Activated T-cell treated with anti-CD3 and anti-CD28 coated beads for 48 hours (primary cell): ENCODE measurements at regions not wholly inside any gene's neighbourhood (a gene's known extent, or its start where the extent isn't known, plus 50 kb on each side); places are given as distances from the start of the nearest gene placed in this dataset.

ENCODE experiments used
- DNase-seq: peaks from one replicate; pipeline ENCODE4 v3.0.0-alpha.2; 2020; ENCODE audit warnings: low read depth

DNA sequence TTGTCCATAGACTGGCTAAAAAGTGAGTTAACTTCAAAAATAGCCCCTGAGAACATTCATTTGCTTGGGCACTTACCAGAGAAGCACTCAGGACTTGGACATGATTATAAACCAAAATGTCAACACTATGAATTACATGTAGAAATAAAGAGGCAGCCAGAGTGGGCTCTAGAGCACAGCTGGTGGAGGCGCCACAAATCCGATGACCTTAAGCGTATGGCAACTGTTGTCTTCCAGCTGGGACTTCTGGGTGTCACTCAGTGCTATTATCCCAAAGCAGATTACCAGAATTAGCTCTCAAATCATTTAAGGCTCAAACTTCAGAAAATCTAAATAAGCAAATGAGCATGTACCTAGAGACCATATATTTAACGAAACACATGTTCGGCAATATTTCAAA is 1255.5 kb upstream of the SLC10A2 start:
- DNase-seq, result no peak

GRCh38 chr13:104320446-104320845 is 1254.2 kb upstream of the SLC10A2 start:
- DNase-seq, result no peak

DNA sequence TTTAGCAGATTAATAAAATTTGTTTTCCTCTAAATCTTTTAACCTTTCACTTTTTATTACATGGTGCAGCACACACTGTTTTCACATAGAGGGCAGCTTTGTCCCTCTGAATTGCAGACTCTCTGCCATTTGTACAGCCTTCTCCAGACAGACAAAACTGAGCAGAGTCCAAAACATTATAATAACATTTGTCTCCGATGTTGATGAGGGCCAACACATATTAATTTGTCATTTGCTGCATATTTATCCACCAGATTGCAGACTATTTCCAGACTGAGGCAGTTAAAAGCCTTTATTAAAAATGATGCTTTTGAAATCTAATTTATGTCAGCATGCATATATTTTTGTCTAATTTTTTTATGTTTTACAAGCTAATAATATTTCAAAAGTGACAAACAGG is 1251.9 kb upstream of the SLC10A2 start:
- DNase-seq, result no peak

DNA sequence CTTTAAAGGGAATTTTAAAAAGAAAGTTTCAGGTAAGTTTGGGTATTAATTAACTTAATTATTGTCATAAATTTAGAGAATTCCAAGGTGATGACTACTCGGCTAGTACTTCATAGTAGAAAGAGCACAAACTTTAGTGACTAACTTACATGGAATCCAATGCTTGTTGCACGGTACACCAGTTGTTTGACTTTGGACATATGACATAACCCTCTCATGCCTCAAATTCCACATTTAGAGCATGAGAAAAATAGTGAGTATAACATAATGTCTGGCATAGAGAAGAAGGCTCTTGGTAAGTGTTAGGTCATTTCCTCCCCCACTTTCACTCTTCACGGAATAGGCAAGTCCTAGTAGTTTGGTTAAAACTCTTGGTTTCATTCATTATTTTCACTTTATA is 1249.4 kb upstream of the SLC10A2 start:
- no peak for DNase-seq

- DNase-seq, result no peak
Measured at GRCh38 chr13:104314926-104315535, 1248.8 kb upstream of the SLC10A2 start.

DNA sequence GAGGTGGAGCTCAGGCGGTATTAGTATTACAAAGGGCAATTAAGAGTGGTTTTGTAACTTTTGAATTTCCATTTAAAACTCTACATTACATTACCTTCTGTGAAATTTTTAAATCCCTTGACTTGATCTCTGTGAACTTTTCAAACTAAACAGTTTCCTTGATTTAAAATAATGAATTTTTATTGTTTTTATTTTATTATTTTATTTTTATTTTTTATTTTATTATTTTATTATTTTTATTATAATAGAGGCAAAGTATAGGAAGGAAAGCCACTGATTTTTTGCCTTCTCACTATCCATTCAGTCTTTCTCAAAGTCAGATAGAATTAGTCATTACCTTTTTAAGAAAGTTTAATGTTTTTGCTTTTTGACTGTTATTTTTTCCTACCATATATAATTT is 1248.1 kb upstream of the SLC10A2 start:
- DNase-seq, result no peak

- no peak for DNase-seq
Measured at GRCh38 chr13:104310861-104311260, 1244.6 kb upstream of the SLC10A2 start.

DNA sequence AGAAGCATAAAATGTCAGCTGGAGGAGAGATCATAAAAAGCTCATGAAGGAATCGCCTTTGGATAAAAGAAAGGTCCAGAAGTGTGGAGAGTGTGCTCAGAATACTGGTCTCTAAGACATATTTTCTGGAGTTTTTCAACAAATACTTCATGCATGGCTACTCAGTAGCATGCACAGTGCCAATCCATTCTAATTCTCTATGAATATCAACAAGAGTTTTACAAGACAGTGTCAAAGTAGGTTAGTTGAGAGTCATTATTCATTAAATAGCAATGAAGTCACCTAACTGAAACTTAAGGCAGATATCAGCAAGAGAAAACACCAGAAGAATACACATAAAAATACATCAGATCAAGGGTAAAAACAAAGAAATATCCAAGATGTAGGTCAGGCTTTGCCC is 1243.2 kb upstream of the SLC10A2 start:
- DNase-seq, result no peak

- DNase-seq, result no peak
Measured at GRCh38 chr13:104301171-104301975, 1235.2 kb upstream of the SLC10A2 start.

DNA sequence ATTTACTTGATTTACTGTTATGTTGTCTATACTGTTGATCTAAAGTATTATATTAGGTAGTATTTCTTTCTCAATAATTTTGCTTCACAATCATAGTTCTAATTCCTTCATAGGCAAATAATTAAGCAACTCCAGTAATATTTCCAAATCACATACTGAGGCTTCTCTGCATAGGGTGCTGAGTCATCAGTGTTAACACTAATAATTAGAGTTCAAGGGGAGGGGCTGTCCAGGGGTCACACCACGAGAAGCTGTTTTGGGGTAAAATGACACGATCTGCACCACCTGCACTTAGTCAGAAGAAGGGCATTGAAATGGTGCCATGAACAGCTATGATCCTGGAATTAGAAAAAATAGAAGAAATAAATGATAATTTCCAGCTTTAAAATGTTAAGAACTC is 1230.9 kb upstream of the SLC10A2 start:
- DNase-seq, result no peak

GRCh38 chr13:104296286-104296685 is 1230.1 kb upstream of the SLC10A2 start:
- DNase-seq, result no peak

GRCh38 chr13:104295537-104295936 is 1229.3 kb upstream of the SLC10A2 start:
- DNase-seq, result no peak

DNA sequence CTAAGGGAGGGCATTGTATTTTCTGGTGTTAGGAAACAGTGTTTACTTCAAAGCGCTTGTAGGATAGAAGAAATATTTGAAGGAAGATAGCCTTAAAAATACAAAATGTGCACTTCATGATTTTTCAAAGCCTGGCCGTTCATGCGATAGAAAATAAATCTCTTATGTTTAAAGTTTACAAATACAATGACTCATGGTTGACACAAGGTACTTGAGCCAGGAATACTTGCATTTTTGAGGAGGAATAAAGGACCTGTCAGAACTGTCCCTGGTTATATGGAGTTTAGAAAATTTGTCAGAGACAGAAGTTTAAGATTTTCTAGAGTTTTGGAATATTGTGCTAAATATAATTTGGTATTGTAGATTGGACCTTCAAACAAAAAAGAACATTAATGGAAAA is 1223.2 kb upstream of the SLC10A2 start:
- no peak for DNase-seq

- no peak for DNase-seq
Measured at GRCh38 chr13:104288496-104288895, 1222.3 kb upstream of the SLC10A2 start.

- DNase-seq, result no peak
Measured at GRCh38 chr13:104286566-104287290, 1220.5 kb upstream of the SLC10A2 start.

DNA sequence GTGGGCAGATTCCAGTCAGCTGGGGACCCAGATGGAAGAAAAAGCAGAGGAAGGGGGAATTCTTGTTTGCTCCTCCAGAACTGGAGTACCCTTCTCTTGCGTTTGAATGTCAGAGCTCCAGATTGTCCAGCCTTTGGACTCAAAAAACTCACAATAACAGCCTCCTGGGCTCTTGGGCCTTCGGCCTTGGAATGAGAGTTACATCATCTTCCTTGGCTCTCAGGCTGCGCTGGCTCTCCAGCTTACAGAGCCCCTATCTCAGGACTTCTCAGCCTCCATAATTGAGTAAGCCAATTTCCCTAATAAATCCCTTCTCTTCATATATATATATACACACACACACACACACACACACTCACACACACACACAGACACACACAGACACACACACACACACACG is 1215.7 kb upstream of the SLC10A2 start:
- DNase-seq, result no peak

- DNase-seq, result no peak
Measured at GRCh38 chr13:104270731-104271130, 1204.5 kb upstream of the SLC10A2 start.

DNA sequence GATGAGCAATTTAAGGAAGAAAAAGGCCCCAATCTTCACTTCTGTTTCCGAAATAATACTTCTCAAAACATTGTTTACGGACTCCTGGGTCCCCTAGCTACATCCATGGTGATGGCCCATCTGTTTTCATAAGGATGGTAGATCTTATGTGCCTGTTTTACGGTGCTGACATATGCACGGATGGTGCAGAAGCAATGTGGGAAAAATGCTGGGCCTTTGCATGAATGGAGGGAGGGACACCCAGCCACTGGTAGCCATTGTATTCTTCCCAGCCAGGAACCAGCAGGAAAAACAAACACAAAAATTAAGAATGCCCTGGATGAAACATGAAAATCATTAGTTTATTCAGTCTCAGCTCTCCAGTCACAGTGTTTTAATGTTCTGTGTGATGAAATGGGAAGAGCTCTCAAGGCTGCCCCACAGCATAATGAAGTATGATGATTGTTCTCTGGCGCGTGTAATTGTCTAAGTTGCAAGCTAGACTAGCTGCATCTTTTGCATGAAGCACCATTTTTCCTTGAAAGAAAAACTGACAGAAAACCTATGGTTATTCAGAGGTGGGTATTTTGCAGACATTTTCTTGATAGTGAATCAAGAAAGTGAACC is 1201.1 kb upstream of the SLC10A2 start:
- no peak for DNase-seq

DNA sequence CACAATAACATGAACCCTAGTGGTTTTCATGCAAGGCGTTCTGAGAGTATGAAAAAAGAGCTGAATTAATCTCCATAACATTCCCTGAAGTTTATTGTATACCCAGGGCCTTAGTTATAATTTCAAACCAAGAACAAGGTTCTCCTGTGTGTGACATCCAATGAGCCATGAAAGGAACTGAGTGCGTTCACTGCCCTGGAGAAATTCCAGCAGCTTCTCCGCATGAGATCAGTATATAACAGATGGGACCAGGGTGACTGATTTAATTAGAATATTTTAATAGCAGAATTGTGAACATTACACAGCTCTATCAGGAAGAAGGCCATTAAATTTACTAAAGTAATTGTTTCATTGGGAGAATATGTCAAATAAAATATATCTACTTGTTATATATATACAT is 1190.5 kb upstream of the SLC10A2 start:
- no peak for DNase-seq

- DNase-seq, result no peak
Measured at GRCh38 chr13:104253063-104253680, 1187.0 kb upstream of the SLC10A2 start.

DNA sequence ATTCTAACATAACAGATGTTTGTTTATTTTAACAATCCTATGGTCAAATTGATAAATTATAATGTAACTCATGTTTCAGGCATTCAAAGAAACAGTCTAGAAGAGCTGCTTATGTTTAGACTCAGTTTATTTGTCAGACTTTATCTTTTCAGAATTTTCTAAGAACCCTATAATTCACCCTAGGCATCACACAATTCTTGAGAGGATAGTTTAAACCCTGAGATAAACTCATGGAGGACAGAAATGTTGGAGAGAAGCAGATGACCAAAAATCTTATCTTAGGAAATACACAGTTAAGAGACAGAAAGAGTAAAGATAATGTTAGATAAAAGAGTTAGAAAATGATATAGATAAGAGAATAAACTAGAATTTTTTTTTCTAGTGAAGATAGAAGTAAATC is 1185.7 kb upstream of the SLC10A2 start:
- DNase-seq, result no peak

- DNase-seq, result no peak
Measured at GRCh38 chr13:104246955-104247354, 1180.7 kb upstream of the SLC10A2 start.
